NCI-H524 treated with DMSO at 0.1 percent for 48 hours (cell line): ENCODE measurements at regions not wholly inside any gene's neighbourhood (a gene's known extent, or its start where the extent isn't known, plus 50 kb on each side); places are given as distances from the start of the nearest gene placed in this dataset.

Experiments
- DNase-seq: peaks from one replicate; lab custom pipeline; 2025; lab: John Stamatoyannopoulos, UW

DNA sequence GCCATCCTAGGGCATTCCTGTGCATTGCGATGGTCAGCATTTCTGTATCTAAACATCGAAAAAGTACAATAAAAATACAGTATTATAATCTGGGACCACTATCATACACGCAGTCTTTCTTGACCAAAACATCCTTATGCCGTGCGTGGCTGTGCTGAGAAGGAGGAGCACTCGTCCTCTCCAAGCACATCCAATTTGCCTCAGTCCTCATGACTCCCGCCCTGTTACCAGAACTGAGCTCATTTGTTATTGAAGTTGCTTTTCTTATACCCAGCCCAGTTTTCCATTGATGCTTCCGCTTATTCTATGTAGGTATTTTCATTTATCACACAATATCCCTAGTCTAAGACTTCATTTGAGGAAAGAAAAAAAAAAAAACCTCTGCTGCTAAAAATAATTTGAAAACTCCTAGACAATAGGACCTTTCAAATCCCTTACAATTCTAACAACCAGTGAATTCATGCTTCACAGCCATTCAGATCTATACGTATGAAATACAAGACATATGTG lies 236.9 kb upstream of the PLEKHG7 start:
- DNase-seq, result no peak

DNA sequence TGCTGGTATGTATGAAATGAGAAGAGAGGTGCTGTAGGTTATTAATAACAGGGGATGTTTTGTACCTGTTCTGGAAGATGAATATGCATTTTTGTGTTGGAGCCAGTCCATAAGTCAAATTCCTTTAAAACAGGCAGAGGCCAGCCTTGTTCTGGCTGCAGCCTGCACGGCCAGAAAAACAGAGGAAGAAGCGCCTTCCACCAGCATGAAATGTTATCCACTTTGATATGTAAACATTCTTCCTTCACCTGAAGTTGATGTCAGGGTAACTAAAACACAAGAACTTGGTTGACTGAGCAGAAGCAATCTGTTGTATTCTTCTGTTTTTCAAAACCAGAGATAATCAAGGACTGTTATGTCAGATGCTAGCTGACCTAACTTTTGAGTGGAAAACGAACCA lies 237.9 kb upstream of the PLEKHG7 start:
- DNase-seq, result no peak

DNA sequence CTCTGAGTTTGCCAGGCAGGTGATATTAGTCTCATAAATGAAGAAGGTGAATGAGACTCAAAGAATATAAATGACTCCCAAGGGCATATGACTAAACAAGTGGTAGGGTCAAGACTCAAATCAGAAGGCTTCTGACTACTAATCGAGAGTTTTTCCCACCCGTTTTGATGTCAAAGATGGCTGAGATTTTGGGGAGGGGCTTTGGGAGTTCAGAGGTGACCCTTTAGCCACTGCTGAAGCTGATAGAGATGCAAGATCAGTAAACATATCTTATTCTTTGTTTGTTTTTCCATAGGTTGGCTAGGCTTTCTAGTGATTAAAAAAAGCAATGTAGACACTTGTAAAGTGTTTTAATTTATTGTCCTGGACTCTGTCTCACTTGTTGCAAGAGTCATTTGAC lies 239.6 kb upstream of the PLEKHG7 start:
- no peak for DNase-seq

DNA sequence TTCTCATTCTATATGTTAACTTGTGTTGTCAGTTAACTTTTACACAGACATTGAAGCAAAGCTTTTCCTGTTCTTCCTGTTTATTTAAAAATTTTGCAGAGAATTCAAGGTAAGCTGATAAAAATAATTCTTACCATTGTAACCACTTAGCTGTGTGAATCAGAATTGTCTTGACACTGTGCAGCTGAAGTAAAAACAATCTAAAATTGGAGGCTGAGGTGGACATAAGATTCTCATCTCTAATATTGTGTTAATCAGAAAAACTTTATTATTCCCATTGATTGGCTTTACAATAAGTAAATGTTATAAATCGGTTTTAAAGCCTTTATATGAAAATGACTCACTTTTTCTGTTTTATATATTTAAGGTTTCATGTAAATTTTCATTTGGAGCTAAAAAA lies 240.3 kb upstream of the PLEKHG7 start:
- DNase-seq, result no peak

DNA sequence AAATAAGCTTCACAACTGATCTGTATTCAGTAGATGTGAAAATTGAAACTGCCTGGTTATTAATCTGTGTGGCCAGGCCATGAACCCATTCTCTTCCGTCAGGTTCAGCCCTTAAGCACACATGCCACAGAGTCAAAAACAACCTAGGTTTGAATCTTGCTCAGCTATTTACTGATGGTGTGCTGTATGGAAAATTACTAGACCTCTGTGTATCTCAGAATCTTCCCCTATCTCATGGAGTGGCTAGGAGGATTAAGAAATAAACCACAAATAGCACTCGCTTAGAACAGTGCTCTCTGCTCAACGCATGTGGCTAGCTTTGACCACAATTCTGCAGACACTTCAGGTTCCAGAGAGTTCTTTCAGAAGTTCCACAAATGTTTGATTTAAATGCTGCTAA lies 240.7 kb upstream of the PLEKHG7 start:
- no peak for DNase-seq

DNA sequence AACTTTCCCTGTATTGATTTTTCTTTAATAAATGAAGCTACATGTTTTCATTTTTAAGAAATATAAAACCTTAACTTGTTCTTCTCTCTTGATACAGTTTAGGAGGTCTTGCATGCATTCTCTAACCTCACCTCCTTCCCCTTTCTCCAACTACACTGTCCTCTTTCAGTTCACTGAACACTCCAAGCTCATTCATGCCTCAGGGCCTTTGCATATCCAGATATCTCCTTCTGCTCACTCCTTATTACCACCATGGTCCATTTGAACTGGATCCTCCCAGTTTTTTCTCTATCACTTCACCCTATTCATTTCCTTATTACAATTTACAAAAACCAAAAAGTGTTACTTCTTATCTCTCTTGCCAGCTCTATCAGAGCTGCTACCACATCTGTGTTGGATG lies 242.9 kb upstream of the PLEKHG7 start:
- no peak for DNase-seq

DNA sequence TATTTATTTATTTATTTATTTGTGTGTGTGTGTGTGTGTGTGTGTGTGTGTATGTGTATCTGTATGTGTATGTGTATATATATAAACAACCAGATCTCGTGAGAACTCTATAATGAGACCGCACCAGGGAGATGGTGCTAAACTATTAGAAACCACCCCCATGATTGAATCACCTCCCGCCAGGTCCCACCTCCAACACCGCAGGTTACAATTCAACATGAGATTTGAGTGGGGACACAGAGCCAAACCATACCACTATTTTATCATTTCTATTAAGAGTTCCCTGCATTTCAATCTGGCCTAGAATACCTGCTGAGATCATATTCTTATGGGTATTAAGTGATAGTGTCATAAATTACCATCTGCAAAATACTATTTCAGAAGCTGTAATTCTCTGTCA lies 243.8 kb upstream of the PLEKHG7 start:
- no peak for DNase-seq

DNA sequence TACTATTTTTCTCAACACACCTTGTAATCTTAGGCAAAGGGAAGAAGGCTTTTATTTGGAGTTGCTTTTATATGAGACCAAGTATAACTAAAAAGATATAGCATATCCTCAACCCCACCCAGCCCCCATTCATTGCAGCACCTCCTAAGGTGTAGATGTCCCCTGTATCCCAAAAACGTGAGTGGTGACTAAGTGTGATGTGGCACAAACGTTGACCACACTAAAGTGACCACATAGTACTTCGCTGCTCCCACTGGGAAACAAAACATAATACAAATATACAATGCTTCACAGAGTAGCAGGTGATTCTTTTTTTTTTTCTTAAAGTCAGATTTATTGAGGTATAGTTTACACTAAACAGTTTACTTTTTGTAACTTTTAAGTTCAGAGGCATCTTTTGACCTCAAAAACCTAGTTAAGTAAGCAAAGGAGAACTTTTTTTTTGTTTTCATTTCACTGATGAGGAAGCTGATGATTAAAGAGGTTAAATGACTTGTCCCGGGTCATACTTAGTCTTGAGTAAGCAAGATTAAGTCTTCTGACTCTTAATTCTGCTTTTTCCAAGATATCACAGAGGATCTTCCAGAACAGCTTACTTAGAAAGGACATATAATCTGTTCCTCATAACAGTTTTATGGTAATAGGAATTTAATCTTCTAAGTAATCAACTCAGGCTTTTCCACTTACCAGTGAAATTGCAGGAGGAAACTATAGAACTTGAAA lies 245.2 kb upstream of the PLEKHG7 start:
- DNase-seq, result no peak

DNA sequence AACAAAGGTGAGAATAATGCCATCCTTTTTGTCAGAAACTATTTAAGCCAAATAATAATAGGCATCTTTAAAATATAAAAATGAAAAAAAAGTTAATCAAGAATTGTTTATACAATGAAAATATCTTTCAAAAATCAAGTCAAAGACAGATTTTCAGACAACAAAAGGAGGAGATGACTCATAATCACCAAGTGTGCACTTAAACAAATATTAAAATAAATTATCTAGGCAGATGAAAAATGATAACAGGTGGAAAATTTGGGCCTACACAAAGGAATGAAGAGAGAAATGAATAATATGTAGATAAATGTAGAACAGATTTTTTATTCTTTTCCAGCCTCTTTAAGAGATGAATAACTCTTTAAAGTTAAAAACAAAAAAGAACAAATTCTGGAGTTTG lies 250.0 kb upstream of the PLEKHG7 start:
- no peak for DNase-seq

DNA sequence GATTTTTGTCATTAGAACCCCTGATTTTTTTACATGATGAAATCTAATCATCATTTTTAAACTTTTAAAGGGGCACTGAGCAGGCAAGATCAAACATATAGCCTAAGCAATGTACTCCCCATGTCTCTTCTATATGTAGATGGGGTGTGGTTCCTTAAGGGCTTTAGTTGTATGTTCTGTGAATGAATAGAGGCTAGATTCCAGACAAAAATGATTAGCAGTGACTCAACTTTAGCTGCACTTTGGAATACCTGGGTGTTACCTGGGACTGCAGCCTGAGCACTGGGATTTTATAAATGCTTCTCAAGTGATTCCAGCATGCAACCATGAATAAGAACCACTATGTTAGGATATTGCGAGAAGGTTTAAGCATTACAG lies 256.7 kb upstream of the PLEKHG7 start:
- DNase-seq, result no peak

DNA sequence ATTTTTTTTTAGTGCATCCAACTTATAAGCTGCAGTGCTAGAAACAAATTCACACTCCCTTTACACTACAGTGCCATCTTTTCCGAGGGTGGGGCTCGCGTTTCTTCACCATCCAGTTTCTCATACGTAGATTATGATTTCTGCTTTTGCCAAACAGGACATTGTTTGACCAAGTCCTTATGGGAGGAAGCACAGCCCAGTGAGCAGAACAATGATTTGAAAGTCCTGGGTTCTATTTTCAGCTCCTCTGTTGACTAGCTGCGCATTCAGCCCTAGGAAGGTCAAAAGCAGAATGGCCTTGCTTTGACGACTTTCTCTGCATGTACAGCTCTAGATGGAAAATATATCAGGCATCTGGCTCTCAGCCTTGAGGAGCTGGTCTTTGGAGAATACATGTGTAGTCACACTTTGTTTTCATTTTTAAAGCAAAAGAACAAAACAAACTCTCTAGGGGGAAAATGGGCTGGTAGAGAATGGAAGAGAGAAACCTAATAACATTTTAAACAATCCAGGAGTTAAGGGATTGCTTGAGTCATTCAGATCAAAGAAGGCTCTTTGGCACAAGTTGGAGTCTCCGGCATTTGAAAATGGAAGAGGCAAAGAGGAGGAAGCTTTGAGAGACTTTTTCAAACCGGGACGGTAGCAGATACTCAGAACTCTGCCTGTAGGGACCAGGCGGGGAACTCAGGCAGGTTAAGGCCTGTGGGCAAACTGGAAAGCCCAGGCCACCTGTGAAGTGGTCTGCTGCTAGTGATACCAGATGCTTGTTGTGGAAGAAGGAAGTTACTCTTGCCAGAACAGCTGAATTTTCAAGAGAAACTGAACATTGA lies 257.3 kb upstream of the PLEKHG7 start:
- no peak for DNase-seq

DNA sequence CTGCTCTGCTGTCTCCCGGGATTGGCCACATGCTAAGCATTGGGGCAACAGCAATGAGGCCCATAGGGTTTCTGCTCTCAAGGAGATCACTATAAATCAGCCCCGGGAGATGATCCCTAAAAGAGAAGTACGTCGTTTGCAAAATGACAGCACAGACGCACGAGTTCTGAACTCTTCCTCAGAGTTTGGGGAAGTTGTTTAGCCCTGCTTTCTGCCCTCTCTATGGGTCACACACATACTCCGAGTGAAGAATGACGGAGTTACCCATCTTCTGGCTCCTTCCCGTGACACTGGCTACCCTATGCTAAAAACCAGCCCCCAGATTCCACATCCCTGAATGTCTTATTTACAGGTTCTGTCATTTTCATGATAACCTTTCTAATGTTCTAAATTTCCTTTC lies 258.0 kb upstream of the PLEKHG7 start:
- DNase-seq, result no peak

DNA sequence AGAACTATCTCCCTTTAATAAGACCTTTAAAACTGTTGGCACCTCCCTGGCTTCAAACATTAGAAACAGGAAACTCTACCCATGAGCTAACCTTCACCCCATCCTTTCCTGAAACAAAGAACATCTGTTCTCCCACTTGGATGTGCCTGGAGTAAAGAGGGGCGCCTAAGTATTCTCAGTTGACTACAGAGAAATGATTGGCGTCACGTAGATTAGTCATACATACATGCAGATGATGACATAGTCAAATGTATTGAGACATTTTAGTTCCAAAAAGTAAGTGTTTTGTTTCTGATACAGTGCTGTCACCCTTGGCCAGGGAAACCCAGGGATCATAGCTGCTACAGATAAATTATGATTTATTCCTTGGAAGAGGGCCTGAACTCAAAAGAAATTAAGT lies 260.0 kb upstream of the PLEKHG7 start:
- no peak for DNase-seq

DNA sequence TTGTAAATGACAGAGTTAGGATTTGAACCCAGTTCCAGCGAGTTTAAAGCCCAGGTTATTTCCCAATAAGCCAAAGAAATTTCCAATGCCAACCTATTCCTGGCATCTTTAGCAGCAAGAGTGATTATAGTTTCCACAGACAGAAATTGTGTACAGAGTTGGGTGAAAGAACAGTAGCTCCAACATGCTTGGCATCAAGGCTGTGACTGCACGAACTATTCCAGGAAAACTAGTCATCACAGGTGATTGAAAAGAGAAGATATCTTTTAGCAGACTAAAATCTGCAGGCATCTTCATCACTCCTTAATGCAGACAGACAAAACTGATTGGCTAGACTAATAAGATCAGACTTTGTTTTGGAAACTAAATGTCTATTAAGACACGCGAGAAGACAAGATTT lies 262.7 kb upstream of the PLEKHG7 start:
- no peak for DNase-seq

DNA sequence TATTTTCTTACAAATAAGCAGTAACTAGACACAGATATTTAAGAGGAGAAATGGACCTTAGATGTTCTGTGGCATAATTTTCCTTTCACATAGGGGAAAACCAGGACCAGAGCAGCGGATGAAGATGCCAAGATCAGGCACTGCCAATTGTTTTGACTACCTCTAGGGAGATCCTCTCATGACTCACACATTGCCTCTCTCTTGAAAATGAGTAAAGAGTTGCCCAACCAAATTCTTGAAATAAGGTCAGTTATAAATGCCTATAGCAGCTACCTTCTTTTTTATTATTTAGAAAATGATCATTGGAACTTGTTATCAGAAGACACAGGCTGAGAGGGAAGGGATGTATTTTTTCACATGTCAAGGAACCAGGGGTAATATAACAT lies 263.4 kb upstream of the PLEKHG7 start:
- DNase-seq, result no peak

DNA sequence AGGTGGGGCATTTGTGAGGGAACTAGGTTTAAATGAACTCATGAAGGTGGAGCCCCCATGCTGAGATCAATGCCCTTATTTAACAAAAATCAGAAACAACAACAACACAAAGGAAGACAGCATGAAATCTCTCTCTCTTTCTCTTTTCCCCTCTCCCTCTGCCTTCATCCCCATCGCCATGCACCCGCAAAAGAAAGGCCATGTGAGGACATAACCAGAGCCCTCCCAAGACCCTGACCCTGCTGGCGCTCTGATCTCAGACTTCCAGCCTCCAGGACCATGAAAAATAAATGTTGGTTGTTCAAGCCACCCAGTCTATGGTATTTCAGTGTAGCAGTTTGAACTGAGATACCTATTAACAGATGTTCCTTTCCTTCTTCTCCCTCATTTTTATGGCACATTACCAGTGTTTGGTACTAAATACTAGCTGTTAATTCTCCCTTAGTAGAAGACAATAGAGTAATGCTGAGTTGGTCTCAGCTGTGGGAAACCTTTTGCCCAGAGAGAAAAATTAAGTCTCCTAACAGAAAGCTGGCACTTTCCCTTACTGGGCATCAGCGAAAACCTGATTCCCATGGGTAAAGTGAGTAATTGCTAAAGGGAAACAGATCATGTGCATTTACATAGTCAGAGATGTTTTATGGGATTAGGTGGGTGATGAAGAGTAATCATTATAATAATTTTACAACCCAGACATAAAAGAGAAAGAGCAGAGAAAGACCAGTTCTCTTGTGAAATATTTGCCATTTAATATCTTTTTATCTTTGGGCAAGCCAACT lies 264.0 kb upstream of the PLEKHG7 start:
- no peak for DNase-seq

DNA sequence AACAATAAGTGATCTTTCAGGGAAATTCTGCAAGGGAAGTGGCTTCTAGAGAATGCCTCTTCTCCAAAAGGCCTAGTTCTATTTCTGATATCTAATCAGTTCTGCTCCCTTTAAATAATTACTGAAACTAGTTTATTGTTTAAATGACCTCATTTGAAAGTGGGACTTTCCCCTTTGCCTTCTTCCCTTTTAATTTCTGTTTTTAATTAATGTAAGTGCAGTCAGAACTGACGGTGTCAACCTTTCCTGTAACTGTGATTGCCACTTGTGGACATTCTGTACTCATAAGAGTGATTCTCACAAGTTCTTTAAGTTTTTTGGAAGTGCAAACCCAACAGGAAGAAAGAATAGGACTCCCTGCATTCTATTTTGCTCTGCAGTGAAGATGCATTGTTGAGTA lies 265.3 kb upstream of the PLEKHG7 start:
- DNase-seq, result no peak

DNA sequence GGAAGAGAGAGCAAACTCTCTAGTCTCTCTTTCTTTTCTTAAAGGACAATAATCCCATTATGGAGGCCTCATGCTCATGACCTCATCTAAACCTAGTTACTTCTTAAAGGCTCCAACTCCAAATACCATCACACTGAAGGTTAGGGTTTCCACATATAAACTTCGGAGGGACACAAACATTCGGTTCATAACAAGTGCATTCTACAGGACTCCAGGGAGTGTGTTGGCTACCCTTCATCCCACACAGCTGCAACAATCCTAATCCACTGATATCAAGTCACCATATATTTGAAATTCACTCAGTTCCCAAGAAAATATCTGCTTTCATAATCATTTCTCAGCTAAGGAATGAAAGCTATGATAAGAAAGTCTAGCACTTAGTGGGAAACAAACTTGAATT lies 265.9 kb upstream of the PLEKHG7 start:
- no peak for DNase-seq

DNA sequence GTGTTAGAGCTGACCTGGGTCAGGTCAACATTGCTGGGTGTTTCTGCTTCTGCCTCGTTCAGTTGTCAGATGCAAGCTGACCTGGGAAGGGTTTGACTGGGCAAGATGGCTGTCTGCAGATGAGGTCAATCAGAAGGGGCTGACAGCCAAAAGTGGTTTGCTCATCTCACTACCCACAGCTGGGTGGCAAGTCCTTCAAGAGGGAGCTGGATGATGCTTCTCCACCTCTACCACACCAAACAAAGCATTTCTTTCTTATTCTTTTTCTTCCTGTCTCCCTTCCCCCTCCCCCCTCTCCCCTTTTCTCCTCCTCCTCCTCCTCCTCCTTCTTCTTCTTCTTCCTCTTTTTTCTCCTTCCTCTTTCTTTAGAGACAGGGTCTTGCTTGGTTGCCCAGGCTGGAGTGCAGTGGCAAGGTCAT lies 268.2 kb upstream of the PLEKHG7 start:
- DNase-seq, result no peak

DNA sequence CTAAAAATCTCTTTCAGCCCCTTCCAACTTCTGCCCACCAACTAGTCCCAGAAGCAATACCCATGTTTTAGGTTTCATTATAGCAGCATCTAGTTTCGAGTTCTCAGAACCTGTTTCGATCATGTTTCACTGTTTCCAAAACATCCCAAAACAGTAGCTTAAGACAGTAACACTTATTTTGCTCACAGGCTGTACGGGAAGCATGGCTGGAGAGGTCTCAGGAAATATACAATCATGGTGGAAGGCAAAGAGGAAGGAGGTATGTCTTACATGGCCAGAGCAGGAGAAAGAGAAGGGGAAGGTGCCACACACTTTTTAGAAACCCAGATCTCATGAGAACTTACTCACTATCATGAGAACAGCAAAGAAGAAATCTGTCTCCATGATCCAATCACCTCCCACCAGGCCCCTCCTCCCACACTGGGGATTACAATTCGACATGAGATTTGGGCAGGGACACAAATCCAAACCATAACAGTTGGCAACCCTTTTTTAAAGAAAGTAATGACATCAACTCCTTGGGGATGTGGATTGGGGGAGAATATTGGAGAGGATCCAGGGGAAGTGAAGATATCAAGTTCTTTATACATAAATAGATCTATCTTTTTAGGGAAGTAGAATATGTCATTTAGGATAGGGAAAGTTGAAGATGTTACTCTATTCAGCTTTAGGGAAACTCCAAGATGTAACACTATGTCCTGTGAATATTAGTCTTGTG lies 269.9 kb upstream of the PLEKHG7 start:
- DNase-seq, result no peak

DNA sequence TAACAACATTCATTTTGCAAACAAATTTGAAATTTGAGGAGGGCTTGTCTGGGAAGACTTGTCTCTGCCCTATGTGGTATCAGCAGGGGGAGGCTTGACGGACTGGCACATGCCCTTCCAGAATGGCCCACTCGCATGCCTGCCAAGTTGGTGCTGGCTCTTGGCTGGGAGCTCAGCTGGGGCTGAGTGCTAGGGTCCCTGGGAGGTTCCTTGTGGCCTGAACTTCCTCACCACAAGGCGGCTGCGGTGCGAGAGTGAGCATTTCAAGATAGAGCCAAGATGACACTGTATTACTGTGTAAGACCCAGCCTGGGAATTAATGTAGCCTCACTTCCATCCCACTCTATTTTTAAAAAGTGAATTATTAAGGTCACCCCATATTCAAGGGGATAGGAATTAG lies 271.6 kb upstream of the PLEKHG7 start:
- DNase-seq, result no peak

DNA sequence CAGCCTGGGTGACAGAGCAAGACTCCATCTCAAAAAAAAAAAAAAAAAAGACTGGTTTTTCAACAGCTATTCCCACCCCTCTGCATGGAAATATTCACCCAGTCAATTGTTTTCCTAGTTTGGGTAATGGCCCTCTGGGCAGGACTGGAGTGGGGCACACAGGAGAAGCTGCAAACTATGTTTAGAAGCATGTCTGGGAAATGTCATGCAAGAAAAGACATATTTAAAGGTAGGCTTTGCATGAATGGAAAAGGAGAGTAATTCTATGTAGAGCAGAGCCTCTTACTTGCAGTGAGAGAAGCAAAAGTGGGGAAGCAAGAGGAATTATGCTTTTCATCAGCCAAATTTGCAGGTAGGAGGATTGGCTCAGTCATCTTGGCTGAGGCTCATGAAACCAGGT lies 276.5 kb upstream of the PLEKHG7 start:
- no peak for DNase-seq
